Urothelium cell line (cell line): ENCODE measurements at regions not wholly inside any gene's neighbourhood (a gene's known extent, or its start where the extent isn't known, plus 50 kb on each side); places are given as distances from the start of the nearest gene placed in this dataset.
A peak's percentile ranks its signal among the peaks of the same experiment; 100 is the strongest.
"Not testable (repeated sequence)": the region's sequence is repeated elsewhere in the genome, so short reads cannot be mapped to it uniquely, and the experiment has no call there.

Experiments
- DNase-seq: peaks from one replicate; pipeline ENCODE4 v3.0.0; 2011; ENCODE audit warnings: low spot score, mixed read lengths
- FAIRE-seq: peaks from 2 replicates; lab custom pipeline; 2011; peaks lifted over from hg19 to GRCh38; lab: Jason Lieb, UNC

DNA sequence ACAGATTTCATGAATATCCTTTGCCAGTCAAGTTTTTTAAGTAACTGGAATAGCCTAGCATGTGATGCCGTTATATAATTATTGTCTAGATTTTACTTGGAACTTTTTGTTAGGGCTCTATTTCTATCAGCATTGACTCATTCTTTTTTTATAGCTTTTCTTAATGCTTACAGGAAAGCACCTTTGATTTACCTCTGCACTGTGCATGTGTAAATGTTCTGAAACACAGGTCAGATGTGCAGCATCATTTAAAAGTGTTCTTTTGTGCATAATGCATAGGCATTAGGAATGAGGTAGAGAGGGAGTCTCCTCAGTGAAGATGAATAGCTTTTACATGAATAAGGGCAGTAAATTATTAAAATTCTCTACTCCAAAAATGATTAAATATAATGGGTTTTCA is 669.3 kb upstream of the MBL2 start:
- DNase-seq = no peak
- no peak for FAIRE-seq

DNA sequence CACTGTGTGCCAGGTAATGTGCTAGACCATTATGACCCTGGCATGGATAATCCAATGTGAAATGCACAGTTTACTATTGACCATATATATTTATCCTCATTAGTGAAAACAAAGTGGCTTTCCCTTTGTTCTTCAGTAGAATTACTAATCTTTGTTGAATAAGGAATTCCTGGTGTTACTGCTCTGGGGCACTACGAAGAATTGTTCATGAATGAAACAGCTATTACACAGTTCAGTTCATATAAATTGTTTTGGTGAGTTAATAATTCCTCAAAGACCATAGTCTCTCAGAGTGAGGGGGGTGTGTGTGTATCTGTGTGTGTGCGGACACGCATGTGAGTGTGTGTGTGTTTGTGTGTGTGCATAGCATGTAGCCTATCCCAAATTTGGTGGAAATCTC is 668.0 kb upstream of the MBL2 start:
- DNase-seq (no peak), FAIRE-seq (no peak)

DNA sequence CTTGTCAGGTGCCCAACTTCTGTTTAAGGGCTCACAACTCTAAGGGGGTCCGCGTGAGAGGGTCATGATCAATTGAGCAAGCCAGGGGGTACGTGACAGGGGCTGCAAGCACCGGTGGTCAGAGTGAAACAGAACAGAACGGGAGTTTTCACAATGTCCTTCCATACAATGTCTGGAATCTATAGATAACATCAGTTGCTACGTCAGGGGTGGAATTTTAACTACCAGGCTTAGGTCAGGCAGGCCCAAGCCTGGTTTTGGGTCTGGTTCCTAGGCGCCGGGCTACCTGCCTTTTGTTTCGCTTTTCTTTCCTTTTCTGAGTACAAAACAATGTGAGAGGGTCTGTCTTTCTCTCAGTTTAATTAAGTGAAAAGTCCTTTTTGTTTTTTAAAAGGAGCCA is 666.5 kb upstream of the MBL2 start:
- FAIRE-seq, DNase-seq: not testable (repeated sequence)

DNA sequence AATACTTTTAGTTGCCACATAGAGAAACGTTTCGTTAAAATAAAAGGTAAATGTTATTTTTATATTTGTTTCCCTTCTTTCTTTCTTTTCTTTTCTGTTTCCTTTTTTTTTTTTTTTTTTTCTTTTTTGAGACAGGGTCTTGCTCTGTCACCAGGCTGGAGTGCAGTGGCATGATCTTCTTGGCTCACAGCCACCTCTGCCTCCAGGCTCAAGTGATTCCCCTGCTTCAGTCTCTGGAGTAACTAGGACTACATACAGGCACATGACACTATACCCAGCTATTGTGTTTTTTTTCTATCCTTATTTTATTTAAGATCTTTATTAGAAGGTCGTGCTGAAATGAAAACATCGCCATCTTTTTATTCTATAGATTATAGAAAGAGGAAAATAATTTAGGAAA is 661.8 kb upstream of the MBL2 start:
- no peak for FAIRE-seq
- no peak for DNase-seq

DNA sequence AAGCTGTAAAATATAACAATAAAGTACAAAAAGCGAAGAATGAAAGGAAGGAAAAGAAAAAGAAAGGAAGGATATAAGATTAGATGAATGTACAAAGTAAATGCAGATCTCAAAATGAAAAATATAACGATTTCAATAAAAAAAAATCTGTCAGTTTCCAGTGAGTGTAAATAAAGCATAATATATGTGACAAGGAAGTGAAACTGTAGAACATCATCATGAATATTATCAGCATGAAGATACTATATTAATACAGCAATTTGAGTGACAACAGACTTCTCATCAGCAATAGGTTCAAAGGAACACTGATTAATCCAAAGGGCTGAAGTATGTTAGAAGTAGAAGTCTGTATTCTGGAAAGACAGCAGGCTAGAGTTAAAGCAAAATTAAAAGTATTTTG is 659.5 kb upstream of the MBL2 start:
- no peak for FAIRE-seq
- no peak for DNase-seq

DNA sequence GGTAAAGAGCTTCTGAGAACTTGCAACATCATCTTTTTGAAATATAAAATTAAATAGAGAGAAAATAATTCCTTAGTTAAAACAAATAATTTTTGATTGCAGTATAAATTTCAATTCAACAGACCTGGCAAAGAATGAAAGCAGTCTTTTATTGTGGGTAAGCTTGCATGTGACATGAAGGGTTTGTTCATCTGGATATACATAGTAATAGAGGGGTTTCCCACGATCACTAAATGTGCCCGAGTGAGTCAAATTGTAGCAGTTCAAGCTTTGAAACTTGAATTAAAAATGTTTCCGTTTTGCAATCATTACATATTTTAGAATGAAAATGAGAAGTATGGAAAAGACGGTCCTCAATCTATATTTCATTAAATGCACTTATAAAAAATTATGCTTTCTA is 658.4 kb upstream of the MBL2 start:
- FAIRE-seq (no peak), DNase-seq (no peak)

DNA sequence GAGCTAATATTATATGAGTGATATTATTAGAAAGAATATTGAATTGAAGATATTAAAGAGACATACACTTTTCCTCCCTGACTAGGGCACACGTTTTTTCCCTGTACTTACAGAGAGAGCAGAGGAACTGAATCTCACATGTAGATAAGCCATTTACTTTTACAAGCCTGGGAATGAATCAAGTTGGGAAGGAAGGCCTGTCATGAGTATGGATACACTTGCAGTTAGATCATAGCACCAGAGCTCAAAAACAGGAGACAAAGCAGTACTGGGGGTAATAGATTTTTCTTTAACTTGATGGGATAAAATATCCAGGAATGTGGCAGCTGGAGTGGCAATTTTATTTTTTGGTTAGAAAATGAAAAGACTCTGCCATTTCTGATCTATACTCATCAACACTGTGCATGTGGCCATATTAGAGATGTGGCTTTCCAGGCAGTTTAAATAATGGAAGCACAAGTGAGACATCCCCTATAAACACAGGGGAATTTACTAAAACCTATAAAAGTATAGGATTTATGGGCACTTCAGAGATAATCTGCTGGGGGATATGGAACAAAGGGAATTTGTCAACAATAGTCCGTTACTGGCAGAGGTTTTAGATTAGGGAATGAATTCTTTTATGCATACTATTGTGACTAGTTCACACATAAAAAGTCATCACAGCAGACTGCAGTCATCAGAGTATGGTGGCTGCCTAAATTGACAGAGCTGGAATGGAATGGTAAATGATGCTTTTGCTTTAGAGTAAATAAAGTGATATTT is 657.7 kb upstream of the MBL2 start:
- DNase-seq = no peak
- FAIRE-seq = no peak

DNA sequence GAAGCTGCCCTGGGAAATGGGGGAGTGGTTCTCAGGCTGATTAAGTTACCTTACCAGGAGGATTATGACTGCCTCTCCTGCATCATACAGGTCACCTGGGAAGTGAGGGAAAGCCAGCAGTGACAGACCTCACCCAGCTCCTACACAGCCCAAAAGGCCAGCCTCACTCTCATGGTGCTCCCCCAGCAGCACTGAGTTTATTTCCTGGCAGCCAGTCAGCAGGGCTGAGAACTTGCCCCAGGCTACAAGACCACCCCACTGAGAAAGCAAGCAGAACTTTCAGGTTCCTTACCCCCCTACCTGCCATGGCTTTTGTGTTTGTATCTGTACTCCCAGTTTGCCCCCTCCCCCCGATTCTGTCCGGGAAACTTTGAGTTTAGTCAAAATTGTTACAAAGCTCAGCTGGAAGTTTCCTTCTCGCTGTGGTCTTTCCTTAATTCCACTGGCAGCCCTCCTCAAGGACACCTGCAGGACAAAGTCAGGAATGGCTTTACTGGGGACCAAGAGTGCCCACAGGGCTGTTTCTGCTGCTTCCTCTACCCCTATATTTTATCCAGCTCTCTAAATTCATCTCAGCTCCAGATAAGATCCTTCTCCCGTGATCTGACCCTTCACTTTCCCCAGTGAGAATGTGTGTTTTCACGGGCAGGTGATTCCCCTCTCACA is 649.8 kb upstream of the MBL2 start:
- DNase-seq = no peak

DNA sequence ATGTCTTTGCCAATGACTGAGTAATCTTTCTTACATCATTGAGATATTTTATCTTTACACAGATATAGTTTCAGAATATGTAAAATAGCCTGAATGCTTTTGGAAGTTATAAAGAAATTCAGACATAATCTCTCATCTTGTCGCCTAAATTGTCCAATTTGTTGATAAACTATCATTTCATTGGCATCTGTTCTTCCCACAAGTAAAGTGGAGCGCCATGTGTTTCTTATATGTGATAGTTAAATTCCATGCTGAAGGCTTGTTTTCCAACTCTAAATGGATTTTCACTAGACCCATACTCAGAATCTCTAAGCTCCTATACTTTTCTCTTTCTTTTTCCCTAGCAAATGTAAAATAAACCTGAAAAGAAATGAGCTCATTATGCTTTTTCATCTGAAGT is 640.1 kb upstream of the MBL2 start:
- FAIRE-seq (no peak), DNase-seq (no peak)

More for the DNA sequence above, 649.8 kb upstream of the MBL2 start:
- FAIRE-seq = no peak

DNA sequence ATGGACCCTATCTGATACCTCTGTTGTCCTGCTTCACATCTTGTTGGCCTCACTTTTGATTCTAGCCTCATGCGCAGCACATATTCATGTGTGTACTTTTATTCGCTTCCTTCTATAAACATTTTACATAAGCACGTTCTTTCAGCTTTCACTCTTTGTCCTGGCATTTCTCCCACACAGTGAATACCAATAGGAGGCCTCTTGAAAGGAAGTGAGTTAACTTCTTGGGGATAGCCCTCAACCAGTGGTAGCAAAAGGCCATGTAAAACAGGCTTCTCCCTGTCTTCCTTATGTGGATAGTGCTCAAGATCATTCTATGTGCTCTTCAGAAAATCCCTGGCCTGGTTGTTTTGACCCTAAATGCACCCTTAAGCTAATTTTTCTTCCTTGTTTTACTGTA is 633.9 kb upstream of the MBL2 start:
- DNase-seq (no peak), FAIRE-seq (peak; percentile 20)

DNA sequence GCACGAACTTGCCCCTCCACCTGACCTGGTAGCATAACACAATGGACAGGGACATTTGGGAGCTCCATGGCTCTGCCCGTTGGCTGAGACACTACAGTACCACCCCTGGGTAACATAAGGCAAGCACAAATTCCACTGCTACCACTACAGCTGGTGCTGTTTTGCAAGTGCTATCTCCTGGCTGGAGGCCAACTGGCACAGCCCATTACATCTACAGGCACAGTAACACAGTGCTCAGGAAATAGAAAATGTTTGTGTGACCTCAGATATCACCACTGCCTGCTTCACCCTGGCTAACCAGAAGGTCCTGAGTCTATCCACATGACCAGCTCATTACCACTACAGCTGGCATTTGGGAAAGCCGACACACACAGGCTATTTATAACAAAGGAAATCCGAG is 631.1 kb upstream of the MBL2 start:
- DNase-seq = no peak
- FAIRE-seq = no peak

DNA sequence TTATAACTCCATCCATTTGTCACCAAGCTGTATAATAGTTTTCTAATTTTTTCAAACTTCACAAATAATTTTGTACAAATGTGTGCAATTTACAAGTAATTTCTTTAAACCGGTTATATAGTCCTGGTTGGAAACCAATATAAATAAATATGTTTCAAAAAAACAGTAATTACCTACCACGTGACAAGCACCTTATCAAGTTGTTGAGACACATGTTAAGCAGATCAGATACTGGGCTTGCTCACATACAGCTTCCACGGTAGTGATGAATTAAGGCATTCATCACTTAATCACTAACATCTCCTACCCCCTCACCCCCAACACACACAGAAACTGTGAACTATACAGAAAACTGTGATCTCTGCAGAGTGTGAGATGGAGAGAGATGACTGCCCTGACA is 630.0 kb upstream of the MBL2 start:
- DNase-seq = no peak

DNA sequence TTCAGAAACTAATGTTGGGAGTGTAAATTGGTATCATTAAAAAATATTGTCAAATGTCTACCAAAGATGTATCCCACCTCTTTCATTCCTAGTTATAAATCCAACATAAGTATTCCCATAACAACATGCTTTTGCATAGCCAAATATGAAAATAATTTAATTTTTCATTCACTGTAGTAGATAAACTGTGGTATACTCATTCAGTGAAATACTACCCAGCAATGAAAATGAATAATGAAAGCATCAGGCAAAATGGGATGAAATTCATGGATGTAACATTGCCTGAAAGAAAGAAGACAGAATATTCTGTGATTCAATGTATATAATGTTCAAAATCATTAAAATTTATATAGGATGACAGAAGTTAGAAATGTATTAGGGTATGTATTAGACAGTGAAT is 629.0 kb upstream of the MBL2 start:
- no peak for FAIRE-seq

More for the DNA sequence above, 630.0 kb upstream of the MBL2 start:
- peak; percentile 44 for FAIRE-seq

DNA sequence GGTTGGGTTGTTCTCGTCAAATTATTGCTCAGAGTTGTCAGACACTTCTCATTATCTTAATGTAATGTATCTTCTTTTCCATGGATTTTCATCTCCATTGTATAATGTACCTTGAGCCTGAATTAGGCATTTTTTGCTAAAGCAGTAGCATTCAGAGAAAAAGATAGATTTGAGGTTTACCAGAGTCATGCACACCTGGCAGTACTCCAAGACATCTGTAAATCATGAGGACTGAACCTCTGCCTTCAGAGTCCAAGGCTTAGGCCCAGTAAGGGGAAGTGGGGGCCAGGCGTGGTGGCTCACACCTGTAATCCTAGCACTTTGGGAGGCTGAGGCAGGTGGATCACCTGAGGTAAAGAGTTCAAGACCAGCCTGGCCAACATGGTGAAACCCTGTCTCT is 624.3 kb upstream of the MBL2 start:
- DNase-seq = no peak
- FAIRE-seq = no peak

More for the DNA sequence above, 629.0 kb upstream of the MBL2 start:
- DNase-seq = no peak

DNA sequence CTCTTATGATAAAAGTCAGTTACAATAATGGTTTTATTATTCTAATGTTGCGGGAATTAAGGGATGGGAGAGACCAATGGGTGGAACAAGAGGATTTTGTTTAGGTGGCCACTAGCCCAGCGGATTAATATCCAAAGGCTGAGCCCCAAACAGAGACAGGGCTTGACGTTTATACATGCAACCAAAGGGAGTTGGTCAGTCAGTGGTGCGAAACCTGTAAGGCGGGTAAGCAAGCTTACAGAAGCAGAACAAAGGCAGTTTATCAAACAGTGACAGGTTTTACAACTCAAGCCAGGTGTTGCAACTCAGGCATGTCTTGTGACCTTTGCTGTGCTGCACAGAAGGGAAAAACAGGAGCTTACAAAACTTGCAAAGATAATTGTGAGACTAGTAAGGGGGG is 622.9 kb upstream of the MBL2 start:
- FAIRE-seq (no peak), DNase-seq (no peak)

DNA sequence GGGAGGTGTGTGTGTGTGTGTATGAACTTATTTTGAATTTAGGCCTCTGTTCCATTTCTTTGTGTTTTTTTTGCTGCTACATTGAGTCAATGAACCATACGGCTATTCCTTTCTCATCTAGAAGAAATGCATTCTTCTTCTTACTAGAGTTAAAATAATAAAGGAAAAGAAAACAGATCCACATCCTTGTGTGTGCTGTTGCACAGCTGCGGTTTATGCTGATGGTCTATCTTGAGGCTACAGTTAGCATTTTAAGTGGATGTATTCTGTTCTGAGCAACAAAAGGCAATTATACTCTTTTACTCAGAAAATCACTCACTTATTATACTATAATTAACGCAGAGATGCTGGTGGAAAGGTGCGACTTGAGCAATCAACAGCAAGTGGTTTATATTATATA is 615.0 kb upstream of the MBL2 start:
- DNase-seq (no peak), FAIRE-seq (no peak)

DNA sequence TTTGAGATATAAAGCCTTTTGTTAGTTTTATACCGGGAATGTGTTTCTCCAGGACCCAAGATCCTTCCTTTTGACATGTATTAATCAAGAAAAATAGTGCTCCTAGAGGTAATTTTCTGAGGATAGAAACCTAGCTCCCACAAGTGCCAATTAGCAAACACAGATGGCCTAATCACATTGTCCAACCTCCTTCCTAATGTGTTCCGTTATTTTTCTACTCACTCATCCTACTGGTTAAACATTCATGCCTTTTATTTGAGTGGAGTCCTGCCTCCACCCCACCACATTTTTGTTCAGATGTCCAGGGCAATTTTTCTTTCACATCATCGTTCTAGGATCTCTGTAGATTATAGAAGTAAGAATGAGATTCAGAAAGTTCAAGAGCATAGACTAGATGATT is 610.0 kb upstream of the MBL2 start:
- DNase-seq (no peak), FAIRE-seq (no peak)

DNA sequence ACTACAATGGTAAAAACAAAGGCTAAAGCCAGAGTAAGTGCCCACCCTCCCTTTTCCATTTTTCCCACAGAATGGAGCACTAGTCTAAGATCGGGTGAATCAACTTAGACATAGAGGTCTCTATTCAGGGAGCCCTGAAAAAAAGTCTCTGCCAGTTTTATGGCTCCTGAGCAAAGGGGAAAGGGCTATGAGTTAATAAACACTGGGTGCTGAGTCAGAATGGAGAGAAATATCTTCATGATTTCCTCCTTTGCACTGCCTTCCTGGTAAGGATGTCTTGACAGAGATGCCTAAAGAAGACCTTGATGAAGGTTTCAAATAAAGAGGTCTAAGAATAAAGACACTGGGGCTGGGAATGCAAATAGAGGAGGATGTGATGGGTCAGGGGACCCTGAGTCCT is 607.4 kb upstream of the MBL2 start:
- DNase-seq (no peak), FAIRE-seq (no peak)

DNA sequence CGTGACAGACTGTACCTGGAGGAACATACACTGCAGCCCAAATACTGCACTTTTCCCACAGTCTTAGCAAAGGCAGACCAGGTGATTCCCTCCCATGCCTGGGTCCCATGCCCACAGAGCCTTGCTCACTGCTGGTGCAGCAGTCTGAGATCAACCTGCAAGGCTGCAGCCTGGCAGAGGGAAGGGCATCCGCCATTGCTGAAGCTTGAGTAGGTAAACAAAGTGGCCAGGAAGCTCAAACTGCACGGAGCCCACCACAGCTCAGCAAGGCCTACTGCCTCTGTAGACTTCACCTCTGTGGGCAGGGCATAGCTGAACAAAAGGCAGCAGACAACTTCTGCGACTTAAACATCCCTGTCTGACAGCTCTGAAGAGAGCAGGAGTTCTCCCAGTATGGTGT is 597.8 kb upstream of the MBL2 start:
- no peak for DNase-seq
- no peak for FAIRE-seq

DNA sequence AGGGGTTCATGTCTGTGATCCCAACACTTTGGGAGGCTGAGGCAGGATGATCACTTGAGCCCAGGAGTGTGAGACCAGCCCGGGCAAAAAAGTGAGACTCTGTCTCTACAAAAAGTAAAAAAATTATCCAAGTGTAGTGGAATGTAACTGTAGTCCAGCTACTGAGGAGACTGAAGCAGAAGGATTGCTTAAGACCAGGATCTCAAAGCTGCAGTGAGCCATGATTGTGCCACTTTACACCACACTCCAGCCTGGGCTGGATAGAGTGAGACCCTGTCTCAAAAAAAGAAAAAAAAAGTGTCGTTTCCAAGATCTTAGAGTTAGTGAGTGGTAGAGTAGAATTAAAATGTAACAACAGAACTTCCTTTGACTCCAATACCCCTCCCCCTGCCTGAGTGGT is 589.4 kb upstream of the MBL2 start:
- no peak for DNase-seq
- FAIRE-seq = no peak

DNA sequence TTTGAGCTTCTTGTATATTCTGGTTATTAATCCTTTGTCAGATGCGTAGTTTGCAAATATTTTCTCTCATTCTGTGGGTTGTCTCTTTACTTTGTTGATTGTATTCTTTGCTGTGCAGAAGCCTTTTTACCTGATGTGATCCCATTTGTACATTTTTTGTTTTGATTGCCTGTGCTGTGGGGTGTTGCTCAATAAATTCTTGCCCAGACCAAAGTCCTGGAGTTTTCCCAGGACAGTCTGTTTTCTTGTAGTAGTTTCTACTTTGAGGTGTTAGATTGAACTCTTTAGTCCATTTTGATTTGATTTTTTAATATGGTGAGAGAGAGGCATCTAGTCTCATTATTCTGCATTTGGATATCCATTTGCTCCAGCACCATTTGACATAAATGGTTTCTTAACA is 588.7 kb upstream of the MBL2 start:
- no peak for FAIRE-seq
- DNase-seq = no peak

DNA sequence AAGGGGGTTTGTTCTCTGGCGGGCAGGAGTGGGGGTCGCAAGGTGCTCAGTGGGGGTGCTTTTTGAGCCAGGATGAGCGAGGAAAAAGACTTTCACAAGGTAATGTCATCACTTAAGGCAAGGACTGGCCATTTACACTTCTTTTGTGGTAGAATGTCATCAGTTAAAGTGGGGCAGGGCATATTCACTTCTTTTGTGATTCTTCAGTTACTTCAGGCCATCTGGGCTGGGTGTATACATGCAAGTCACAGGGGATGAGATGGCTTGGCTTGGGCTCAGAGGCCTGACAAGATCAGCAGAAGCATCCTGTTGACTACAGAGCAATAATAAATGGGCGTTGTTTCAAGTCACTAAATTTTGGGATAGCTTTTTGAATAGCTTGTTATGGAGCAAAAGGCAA is 586.4 kb upstream of the MBL2 start:
- FAIRE-seq, DNase-seq: not testable (repeated sequence)

DNA sequence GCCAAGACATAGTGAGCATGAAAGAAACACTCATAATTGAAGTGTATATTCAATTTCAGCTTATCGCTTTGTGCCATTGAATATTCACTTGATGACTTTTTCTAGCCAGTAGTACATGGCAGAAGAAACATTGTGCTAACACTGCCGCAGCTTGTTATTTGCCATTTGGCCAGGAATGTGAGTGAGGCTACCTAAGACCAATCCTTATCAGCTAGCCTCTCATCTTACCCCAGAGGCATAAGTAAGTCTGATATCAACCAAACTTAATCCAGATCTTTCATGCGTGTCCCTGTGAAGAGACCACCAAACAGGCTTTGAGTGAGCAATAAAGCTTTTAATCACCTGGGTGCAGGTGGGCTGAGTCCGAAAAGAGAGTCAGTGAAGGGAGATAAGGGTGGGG is 586.0 kb upstream of the MBL2 start:
- DNase-seq (no peak), FAIRE-seq (no peak)
